GM18499 (cell line): ENCODE measurements at regions not wholly inside any gene's neighbourhood (a gene's known extent, or its start where the extent isn't known, plus 50 kb on each side); places are given as distances from the start of the nearest gene placed in this dataset.

Source experiments
- ATAC-seq: cut with Tn5 transposase; IDR thresholded peaks from one replicate; pipeline ENCODE4 v1.9.1; 2021; ENCODE audit warnings: moderate number of reproducible peaks; ENCODE audit not compliant: insufficient read depth, unreplicated experiment

DNA sequence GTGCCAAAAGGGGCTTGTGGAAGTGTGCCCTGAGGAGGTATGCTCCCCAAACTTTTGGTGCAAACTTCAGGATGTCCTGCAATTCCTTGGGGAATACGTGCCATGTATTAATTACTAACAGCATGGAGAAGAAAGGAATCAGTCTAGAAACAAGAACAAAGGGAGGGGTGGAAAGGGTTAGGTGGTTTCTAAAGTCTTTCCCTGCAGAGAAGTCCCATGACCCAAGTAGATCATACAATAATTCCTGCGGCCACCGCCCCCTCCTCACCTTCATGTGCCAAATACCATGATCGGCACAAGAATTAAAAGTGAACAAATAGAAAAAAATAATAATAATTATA is 258.2 kb downstream of the PLPP3 start:
- no peak for ATAC-seq

DNA sequence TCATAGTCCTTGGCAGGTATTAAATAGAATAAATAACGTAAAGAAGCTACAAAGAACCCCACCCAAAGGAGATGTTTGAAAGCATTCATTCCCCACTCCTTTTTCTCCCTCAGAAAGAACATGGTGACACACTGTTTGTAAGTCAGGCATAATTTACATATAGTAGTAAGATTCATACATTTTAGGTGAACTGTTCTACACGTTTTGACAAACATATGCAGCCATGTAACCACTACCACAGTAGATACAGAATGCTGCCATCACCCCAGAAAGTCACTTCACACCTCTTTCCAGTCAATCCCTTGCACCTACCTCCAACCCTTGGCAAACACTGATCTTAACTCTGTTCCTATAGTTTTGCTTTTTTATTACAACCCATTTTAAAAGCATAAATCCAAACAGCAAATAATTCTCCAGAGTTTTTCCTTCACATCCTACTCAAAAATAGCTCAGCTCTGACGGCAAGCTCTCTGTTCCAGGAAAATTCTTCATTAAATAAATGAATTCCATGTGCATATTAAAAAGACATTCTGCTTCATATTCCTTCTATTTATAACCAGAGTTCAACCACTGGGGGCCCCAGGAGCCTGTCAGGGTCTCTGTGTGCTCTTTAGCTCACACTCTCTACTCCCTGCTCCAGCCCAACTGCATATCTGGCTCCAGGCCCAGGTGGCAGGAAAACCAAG is 258.8 kb downstream of the PLPP3 start:
- ATAC-seq: no peak

DNA sequence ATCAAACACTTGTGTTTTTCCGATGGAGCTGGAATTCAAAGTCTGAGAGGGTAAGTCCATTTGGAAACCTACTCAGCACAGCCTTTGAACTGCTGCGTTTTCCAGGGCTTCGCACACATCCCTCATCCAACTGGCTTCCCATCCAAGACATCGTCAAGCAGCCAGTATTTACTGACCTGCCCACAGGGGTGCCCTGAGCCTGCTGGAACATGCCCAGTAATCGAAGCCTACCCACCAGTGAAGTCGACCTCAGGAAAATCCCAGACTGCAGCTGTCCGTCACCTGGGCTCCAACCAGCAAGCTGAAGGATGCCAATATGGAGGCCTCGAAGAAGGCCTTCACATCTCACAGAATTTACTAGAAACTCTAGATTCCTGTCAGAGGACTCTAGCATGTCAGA is 261.6 kb downstream of the PLPP3 start:
- ATAC-seq: no peak

DNA sequence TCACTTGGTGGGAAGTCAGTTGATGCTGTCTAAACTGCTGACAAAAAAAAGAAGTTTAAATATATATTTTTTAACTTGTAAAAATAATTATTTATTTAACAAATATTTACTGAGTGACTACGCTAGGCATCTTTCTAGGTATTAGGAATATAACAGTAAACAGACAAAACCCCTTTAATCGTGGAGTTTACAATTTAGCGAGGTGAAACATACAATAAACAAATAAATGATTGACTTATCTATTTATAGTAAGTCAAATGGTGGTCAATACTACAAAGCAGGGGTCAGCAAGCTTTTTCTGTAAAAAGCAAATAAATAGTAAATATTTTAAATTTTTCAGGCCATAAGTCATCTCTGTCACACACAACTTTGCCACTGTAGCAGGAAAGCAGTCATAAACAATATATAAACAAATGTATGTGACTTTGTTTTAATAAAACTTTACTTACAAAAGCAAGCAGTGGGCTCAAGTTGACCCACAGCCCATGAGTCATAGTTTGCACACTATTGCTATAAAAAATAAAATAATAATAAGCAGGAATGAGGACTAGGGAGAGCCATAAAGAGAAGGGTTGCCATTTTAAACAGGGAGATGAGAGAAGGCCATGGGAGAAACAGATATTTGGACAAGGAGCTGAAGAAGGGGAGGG is 263.9 kb downstream of the PLPP3 start:
- no peak for ATAC-seq

DNA sequence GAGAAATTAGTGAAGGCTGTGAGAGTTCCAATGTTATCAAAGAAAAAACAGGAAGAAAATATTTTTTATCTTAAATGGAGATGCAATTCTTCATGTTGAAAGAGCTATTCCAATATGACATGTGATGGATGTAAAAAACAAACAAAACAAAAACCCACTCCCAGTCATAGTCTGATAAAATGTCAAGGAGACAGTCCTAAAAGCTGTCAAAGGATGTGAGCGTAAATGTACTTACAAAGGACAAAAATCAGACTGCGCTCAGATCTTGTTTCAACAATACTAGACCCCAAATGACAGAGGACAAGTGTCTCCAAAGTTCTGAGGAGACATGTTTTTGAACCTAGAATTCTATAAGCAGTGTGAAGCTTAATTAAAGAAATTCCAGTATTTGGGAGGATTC is 265.8 kb downstream of the PLPP3 start:
- no peak for ATAC-seq

DNA sequence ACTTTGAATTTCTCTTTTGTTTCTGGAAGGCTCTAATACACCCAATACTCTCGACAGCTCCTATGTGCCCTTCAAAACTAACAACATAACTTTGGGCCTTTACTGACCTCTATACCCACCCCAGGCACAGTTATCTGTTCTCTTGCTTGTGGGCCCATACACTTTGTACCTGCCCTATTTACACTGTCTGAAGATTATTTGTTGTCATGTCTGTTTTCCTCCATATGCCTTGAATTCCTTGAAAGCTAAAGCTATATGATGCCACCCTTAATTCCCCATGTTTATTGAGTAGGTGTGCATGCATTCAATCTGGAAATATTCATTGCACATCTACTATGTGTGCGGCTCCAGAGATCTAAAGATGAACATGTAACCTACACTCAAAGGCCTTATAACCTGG is 267.6 kb downstream of the PLPP3 start:
- no peak for ATAC-seq

DNA sequence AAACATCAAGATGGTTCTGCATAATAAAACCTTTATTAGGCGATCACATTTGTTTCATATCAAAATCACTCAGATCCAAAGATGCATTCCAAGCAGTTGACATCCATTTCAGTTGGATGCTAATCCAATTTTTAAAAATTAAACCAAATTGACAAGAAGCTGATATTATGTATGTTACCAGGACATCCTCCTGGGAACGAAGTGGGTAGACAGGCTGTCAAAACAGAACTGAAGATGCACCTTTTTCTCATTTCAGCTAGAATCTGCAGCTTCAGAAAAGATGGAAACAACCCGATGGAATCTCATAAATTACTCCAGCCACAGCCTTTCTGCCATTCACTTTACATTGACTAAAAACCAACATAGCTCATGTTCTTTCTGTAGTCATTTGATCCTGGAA is 268.4 kb downstream of the PLPP3 start:
- ATAC-seq: no peak

DNA sequence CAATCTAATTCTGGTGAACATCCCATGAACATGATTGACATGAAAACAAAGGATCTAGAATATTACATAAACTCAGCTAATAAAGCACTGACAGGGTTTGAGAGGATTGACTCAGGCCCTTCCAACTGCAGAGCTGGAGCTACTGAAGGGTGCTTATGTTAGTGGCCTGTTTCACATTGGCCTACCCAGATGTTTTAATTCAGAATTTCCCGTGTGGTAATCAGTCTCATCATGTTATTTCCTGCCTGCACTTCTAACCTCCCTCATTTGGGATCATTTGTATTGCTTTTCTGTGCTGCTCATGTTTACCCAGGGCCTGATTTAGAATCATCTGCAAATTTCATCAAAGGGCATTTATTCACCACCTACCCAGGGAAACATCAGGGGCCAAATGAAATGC is 270.3 kb downstream of the PLPP3 start:
- ATAC-seq: no peak

DNA sequence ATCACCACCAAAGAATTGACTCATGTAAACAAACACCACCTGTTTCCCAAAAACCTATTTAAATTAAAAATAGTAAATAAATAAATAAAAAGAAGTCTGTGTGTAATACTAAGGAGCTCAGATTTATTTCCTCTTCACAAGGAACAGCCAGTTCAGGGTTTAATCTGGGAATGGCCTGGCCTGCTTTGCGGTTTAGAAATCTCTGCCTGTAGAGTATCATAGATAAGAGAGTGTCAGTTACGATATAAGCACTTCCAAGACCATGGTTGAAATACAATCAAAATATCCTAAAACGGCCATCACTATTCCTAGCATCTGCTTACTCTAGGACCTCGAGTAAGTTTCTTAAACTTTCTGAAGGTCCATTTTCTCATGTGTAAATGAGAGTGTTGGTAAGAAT is 274.4 kb downstream of the PLPP3 start:
- no peak for ATAC-seq

DNA sequence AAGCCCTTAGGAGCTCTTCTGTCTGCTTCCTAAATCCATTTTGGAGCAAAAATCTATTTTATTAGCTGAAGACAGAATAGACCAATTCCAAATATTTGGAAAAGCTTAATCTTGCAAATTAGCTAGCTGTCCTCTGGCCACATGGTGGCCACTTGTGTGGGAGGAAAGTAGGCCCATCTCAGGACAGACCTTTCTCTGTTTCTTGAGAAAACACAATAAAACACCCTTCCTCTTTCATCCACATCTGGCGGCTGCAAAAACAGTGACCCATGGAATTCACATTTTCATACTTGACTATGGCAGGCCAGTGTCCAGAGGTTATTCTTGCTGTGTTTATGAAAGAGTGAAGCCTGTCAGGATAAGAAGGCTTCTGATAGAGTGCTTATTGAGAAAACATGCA is 275.6 kb downstream of the PLPP3 start:
- no peak for ATAC-seq

DNA sequence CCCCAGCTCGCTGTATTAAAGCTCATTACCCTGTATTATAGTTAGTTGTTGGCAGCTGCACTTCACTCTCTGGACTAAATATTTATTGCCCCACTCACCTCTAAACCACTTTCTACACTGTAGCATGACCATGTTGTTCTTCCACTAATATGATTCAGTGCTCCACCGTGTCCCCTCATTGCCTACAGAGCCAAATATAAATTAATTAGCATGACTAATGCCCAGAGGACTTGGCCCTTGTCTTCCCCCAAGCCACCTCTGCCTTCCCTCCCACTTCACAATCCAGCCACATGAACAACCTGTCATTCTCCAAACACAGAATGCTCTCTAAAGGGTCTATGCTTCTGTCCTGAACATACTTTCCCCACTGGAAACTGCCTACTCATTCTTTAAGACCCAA is 276.5 kb downstream of the PLPP3 start:
- no peak for ATAC-seq

DNA sequence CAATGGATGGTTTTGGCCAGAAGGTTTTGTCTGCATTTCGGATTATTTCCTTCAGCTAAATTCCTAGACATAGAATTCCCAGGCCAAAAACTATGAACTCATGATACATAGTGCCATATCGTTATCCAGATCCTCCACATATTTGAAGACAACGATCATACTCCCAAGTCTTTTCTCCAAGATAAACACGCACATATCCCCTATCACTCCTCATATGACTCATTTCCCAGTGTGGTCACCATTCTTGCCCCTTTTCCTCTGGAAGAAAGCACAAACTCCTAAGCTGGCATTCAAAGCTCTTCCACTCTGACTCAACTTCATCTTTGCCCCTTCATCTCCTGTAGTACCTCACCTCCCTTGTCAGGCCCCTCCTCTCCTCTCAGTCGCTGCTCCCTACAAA is 277.6 kb downstream of the PLPP3 start:
- no peak for ATAC-seq

DNA sequence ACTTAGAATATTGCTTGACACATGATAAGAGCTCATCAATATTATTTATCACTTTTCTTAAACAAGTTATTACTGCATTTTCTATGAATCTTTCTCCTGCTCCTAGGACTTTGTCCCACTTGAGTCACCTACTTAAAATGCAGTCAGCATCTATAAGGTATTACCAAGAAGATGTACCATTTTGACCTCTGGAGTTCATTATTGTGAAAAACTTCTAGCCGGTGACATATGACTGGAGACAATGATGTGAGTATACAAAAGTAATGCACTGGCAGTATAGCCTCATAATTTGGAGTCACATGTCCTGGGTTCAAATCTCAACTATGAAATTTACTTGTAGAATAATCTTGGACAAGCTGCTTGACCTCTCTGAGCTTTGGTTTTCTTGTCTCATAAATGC is 278.5 kb downstream of the PLPP3 start:
- no peak for ATAC-seq

DNA sequence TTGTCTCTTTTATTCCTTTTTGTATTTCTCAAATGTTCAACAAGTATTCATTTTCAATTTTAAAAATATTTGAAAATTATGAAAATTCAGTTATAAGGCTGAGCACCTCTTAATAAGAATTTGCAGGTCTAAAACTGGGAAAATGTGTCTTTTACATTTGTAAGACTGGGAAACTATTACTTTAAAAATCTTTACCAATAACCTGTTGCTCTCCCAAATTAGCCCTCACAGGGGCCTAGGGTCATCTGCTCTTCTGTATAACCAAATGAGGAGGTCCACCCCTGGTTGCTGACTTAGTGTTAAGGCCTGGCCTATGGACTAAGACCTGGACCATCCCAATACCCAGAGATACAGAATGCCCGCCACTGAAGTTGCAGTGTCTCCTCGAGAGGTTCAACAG is 280.5 kb downstream of the PLPP3 start:
- ATAC-seq: no peak

DNA sequence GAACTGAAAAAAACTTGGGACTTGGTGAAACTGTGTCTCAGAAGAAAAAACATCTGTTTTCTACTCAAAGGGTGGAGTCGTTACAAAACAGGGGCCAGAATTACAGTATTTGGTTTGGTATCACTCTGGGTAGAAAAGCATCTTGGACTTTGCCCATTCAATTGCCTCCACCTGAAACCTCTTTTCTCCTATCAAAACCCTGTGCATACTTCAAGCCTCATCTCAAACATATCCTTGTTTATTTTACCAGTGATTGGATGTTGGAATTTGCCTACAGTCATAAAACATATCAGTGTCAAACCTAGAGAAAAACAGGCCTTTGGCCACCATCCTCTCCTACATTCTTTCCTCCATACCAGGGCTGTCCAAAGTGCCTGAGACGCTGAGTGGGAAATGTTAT is 281.5 kb downstream of the PLPP3 start:
- ATAC-seq: no peak

DNA sequence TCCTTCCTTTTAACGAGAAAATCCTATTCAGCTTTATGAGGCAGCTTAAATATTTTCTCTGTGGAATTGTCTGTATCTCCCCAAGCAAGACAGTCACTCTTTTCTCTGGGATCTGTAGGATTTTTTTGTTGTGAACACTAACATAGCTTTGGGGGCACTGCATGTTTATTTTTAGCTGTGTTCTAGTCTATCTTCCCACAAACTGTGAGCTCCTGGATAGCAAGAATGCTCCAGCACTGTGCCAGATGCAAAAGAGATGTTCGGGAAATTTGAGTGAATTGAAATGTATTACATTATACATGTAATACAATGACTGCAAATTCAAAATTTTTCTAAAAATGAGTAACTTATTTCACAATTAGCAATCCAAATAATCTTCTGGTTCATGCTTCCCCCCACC is 282.2 kb downstream of the PLPP3 start:
- no peak for ATAC-seq

DNA sequence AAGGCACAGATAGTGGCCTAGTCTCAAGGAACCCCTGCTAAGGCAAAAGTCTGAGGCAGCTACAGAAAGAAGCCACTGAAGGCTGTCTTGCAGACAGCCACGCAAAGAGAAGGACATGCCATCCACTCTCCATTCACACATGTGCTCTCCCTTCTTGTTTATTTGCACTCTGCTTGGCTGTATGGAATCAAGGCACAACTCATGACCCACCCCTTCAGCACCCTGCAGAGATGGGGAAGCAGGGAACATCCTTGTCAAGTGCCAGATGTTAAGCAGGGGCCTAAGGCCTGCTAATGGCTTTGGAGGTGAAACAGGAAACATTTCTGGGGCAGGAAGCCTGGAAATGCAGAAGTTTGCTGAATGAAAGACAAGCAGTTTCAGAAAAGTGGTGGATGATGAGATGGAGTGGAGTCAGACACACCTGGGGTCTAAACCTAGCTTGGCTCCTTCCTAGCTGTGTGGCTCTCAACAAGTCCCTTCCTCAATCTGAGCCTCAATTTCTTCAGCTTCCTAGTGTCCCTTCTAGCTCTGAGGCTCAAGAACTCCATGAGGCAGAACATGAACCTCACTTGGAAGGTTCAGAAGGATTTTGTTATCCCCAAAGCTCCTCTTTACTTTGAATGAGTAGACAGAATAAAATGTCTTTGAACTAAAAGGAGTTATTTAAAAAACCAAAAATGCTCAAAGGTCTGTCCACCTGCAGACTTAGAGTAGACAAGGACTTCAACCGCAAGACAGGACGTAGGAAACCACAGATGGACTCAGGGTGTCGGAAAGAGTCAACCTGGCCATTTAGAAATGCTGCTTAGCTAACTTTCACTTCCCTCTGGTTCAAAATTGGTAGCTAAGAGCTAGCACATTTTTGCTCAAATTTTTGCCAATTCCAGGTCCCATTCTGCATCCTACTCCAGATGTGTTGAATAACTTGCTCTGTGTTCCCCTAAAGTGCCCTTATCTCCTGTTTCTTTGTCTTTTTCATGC is 283.1 kb downstream of the PLPP3 start:
- no peak for ATAC-seq

DNA sequence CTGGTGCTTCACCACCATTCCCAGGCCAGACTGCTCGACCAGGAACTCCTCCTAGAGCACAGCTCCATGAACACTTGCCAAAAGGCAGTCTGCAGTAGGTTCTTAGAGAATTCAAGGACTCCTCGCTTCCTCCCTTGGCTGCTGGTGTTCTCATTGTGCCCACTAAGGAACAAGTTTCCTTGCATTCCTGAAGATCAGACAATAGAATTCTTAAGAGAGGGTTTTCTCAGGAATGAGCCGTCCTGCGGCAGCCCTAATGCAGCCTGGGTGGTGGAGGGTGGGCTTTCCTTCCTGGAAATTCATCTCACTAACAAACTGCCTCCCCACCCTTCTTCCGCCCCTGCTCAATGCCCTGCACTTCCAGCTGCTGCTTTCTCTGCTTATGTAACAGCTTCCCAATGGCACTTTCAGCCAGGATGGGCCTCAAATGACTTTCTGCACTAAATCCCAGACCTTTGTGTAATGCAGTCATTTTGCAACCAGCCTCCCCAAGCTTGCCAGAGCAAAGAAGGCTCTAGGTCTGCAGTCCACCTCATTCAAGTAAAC is 287.9 kb downstream of the PLPP3 start:
- ATAC-seq: no peak

DNA sequence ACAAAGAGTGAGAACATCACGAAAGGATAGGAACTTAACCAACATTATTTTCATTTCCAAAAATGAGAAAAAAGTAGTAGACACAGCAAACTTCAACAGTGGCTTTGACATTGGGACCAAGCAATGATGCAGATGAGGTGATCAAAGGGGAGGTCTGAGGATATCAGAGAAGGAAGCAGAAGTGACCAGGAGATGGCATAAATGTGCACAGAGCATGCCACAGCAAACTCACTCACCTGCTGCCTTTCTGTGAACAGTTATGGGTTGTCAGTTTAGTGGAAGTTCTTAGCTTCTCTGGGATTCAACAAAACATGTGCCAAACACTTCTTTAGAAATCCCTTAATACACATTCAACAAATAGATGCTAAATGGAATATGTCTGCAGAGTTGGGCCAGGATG is 290.1 kb downstream of the PLPP3 start:
- no peak for ATAC-seq

DNA sequence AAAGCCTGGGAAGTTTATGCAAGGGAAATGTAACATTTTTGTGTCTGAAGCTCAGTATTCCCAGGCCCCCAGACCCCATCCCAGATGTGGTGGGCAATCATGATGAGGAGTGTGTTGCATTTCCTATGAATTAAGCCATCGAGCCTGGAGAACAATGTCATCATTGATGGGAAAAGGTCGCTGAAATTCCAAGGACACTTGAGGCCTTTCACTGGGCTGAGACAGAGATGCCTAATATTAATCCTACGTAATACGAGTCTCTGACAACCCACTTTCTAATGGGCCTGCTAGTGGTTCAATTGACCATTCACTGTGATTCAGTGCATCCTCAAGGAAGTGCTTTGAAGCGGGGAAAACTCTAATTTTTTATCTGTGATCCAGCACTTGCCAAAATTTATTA is 291.6 kb downstream of the PLPP3 start:
- ATAC-seq: no peak

DNA sequence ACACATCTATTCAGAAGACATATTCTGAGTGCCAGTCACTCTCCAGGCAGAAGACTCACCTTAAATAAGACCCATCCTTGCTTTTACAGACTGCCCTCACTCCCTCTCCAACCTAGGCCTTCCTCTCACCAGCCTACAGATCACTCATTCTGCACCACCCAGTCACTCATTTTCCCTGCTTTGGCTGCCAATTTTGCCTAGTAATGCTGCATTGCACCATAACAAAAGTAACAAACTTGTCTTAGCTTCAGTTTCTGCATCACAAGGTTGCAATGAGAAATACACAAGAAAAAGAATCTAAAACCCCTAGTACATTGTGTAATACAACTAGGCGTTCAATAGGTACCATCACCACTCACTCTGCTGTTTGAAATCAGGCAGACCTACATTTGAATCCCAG is 292.4 kb downstream of the PLPP3 start:
- no peak for ATAC-seq
